Stimulated activated CD4-positive, alpha-beta T cell treated with anti-CD3 and anti-CD28 coated beads, TNF-alpha, amount 100 ng/mL, for 24 hours (primary cell): ENCODE measurements at regions not wholly inside any gene's neighbourhood (a gene's known extent, or its start where the extent isn't known, plus 50 kb on each side); places are given as distances from the start of the nearest gene placed in this dataset.

Experiments
- DNase-seq, 3 experiments: peaks; one replicate each; pipeline ENCODE4 v3.0.0-alpha.2; 2020; ENCODE audit warnings: low read depth in 3 of 3

DNA sequence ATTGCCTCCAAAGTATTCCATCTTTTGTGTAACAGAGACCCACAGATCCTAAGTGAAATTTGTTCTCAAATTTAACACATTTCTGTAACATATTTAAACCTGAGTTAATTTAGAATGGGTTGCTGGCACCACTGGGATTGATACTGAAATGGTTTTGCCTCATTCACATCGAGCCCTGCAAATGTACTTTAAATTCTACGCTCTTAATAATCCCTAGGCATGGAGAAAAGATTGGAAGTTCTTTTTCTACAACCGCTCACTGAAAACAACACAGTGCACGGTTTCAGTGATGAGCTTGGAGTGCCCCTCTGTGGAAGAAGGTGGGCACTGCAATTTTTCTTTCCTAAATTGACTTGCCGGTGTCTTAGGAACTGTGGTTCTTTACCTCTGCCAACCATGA lies 109.9 kb upstream of the ATP11B start:
- peak; percentile 40 to 51 (median 50) for DNase-seq

GRCh38 chr3:182683858-182684257 lies 109.4 kb upstream of the ATP11B start:
- DNase-seq: no peak

DNA sequence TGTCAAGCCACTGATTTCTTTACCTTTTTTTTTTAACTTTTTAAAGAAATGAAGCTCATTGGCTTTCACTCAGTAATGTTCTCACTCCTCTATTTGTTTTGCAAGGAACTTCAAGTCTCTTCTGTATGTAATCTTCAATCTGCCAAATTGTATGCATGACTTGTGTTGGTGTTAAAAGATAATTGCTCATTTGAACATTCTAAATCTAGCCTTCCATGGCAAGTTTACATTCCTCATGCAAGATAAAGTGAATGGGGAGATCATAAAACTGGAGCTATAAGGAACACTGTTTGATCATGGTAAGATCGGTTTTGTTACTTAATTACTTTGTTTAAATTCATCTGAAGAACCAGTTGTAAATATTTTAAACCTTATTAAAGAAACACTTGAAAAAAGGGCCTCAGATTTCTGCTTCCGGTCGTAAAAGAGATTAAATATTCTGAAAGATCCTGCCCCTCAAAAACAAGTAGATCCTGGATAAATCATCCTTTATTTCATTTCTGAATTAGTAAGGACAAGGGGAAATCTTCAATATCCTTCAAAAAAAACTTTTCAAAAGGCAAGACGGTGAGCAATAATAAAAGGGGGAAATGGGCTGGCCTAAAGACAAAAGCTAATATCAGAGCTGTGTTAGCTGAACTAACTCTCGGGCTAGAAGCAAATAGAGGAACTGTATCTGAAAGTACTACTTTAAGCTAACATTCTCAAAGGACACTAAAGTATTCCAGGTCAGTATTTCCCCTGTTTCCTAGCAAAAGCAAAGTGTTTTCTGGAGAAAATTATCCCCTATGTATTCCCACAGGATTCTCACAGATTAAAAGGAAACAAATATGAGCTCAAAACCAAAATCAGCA lies 107.0 kb upstream of the ATP11B start:
- DNase-seq: no peak

DNA sequence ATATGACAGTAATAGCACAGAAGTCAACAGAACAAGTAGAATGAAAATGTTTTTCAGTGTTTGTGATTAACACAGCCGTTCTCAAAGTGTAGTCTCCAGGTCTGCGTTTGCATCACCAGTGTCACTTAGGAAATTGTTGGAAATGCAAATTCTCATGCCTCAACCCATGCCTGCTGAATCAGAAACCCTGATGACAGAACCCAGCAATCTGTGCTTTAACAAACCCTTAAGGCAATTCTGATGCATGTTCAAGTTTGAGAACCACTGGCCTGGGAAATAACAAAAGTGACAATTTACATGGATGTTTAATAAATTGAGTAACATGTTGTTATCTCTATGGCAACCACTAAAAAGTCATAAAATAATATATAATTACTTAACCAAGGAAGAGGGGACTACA lies 103.1 kb upstream of the ATP11B start:
- DNase-seq: no peak

GRCh38 chr3:182692021-182692420 lies 101.3 kb upstream of the ATP11B start:
- no peak for DNase-seq

- no peak for DNase-seq
Measured at GRCh38 chr3:182692695-182693094, 100.6 kb upstream of the ATP11B start.

- DNase-seq: no peak
Measured at GRCh38 chr3:182693723-182694122, 99.6 kb upstream of the ATP11B start.

DNA sequence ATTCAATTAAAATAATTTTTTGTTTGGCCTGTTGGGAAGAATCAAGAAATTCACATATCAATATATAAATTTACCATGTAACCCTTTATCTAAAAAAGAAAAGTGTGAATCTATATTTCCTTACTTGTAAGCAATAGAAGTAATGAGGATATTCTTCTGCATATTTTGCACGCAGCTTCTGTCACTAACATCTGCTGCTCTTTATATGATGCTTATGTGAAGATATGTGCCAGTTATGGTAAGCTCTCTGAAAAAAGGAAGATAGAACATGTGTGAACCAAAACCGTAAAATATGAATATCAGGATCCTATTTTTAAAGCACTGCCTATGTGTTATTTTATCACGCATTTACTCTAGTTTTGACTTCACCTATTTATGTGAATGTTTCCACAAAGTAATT lies 96.4 kb upstream of the ATP11B start:
- no peak for DNase-seq

DNA sequence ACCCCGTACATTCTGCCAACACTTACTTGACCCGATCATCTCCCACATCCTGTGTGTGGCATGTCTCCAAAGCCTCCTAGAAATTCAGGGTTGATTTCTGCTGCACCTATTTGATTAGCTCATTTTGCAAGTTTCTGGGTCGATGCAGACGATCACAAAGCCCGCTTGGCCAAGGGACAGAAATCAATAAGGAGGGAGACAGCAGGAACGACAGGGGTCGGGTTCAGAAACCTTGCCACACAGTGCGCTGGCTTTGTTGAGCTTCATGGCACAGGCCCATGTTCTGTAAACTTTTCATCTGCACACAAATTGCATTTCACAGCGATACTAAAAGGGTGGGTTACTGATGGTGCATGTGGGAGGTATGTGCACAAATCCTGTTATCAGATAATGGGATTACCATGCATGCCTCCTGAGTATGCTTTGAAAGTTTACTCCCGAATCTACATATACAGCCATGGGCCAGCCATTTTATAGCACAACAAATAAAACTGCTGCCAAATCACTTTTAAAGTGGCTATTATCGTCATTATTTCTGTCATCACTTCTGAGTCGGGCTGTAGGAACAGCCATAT lies 95.9 kb upstream of the ATP11B start:
- DNase-seq: no peak

DNA sequence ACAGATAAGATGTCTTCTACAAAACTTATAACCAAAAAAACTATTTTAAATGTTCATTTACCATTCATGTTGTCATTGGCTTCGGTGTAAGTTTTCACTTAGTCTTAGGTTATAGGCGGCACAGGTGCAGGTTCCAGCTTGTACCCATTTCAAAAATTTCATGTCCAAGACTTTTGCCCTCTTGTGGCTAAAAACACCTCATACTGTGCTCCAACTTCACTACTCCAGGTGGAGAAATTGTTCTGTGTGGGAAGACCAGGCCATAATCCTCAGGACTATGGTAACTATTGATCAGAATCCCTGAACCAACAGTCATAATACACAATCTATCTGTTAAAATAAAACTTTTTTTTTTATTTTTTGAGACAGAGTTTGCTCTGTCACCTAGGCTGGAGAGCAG lies 95.2 kb upstream of the ATP11B start:
- no peak for DNase-seq

- DNase-seq: no peak
Measured at GRCh38 chr3:182699550-182700170, 93.6 kb upstream of the ATP11B start.

GRCh38 chr3:182702216-182702615 lies 91.1 kb upstream of the ATP11B start:
- no peak for DNase-seq

DNA sequence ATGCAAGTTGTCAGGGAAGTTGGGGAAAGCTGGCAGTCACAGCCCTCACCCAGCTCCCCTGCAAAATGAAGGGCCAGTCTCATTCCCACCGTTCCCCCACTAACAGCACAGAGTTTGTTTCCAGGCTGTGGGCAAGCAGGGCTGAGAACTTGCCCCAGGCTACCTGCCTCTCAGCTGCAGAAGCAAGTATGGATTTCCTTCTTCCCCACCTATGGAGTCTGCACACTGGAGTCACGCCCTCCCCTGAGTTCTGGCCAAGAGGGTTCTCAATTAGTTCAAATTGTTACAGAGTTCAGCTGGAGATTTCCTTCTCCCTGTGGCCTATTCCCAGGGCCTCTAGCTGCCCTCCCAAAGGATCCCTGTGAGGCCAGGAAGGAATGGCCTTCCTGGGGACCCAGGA lies 90.1 kb upstream of the ATP11B start:
- DNase-seq: no peak

DNA sequence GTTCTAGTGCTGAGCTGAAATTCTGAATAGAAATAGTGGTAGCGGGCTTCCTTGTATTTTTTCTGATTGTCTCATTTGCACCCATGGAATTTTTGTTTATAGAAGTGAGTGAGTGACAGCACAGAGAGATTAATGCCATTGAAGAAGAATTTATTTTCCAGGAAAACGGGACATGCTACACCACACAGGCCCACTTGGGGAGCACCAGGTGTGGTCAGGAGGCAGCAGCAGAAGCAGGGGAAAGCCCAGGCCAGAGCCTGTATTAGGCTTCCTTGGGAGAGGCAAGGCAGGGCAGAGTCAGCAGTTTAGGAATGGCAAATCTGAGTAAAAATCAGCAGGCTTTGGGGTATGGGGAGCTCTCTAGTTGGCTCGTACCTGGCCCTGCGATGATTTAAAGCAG lies 88.4 kb upstream of the ATP11B start:
- no peak for DNase-seq

- DNase-seq: no peak
Measured at GRCh38 chr3:182708810-182709209, 84.5 kb upstream of the ATP11B start.

DNA sequence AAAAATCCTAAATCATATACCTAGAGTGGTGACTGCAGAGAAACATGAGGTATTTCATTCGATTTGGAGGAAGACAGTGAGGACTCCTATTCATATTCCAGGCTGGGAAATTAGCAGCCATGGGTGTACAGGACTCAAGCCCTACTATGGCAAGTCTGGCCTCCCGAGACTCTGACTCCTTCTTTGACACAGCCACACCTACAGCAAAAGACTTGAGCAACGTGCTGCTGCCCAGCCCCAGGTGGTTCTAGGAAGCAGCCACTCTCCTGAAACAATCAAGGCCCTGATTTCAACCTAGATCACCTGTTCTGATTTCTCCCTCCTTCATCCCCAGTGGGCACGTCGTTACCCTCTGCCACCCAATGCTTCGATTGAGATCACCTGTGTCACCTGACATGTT lies 84.0 kb upstream of the ATP11B start:
- DNase-seq: no peak

DNA sequence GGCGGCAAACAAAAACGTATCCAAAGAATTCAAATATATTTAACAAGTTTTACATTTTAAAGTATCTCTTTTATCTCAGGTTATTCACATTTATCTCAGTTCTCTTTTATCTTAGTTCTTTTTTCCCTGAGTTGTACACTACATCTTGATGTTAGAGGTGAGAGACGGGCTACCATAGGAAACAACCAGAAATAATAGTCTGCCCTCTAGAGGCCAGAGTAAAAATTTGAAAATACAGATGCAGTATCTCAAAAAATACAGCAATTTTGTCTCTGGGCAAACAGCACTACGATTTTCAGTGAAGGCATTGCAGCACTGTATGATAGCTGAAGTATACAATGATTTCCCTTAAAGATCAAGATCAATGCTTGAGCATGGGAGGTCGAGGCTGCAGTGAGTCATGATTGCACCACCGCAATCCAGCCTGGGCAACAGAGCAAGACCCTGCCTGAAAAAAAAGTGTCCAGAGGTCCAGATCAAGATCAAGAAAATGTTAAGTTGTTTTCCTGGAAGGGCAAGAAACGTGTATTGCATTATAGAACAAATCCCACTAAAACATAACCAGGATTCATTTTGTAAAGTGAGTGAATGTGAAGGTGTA lies 82.6 kb upstream of the ATP11B start:
- no peak for DNase-seq

DNA sequence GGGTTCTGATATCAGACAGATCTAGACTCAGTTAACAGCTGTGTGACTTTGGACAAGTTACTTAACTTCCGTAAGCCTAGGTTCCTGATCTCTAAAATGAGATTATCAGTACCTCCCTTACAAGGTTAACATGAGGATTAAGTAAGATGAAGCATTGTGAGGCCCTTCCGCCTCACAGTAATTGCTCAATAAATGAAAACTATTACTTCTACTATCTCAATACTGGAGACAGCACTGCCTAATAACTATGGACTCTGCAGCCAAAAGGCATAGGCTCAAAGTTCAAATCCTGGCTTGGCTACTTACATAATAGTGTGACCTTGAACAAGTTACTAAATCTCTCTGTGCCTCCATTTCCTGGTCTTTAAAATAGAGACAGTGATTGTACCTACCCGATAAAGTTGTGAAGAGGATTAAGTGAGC lies 82.0 kb upstream of the ATP11B start:
- no peak for DNase-seq

GRCh38 chr3:182711853-182712252 lies 81.5 kb upstream of the ATP11B start:
- no peak for DNase-seq

DNA sequence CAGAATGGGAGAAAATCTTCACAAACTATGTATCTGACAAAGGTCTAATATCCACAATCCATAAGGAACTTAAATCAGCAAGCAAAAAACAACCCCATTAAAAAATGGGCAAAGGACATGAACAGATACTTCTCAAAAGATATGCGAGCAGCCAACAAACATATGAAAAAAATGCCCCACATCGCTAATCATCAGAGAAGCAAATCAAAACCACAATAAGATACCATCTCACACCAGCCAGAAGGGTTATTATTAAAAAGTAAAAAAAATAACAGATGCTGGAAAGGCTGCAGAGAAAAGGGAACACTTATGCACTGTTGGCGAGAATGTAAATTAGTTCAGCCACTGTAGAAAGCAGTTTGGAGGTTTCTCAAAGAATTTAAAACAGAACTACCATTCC lies 80.2 kb upstream of the ATP11B start:
- no peak for DNase-seq

- no peak for DNase-seq
Measured at GRCh38 chr3:182713743-182714517, 79.4 kb upstream of the ATP11B start.

GRCh38 chr3:182715006-182715405 lies 78.3 kb upstream of the ATP11B start:
- DNase-seq: no peak
